Adrenal gland (tissue), 9 donors: ENCODE measurements at regions not wholly inside any gene's neighbourhood (a gene's known extent, or its start where the extent isn't known, plus 50 kb on each side); places are given as distances from the start of the nearest gene placed in this dataset.

Experiments used
- DNase-seq, 7 donors: peaks; one replicate each; pipeline ENCODE4 v3.0.0-alpha.2; 2019 to 2020
- H3K27ac ChIP-seq, 5 donors: fragments of 200-600 bp; sonication (generic) in 4 of 5; 1 replicate in 3 of 5; 2 replicates in 2 of 5; pipeline versions ENCODE4 v1.5.1 to v1.8.0; 2016 to 2020; ENCODE audit warnings: mild to moderate bottlenecking in 1 of 5
- H3K27me3 ChIP-seq: fragments of 200-600 bp; 2 replicates; pipeline ENCODE4 v1.8.0; 2021
- H3K36me3 ChIP-seq, 2 donors: fragments of 200-600 bp; replicated peaks in 1 of 2; 1 replicate in 1 of 2; 2 replicates in 1 of 2; pipeline versions ENCODE4 v1.5.1 to v1.8.0; 2018 to 2022
- H3K4me1 ChIP-seq, 2 donors: fragments of 200-600 bp; replicated peaks in 1 of 2; 1 replicate in 1 of 2; 2 replicates in 1 of 2; pipeline versions ENCODE4 v1.5.1 to v1.8.0; 2018 to 2021
- H3K4me3 ChIP-seq, 4 donors: fragments of 200-600 bp; sonication (generic) in 3 of 4; one replicate each; pipeline ENCODE4 v1.5.1; 2016 to 2018
- H3K9me3 ChIP-seq, 3 donors: fragments of 200-600 bp; sonication (generic) in 1 of 3; replicated peaks in 1 of 3; 1 replicate in 2 of 3; 2 replicates in 1 of 3; pipeline versions ENCODE4 v1.5.1 to v1.8.0; 2016 to 2021
- CTCF ChIP-seq, 6 experiments: fragments of 450-650 bp in 4 of 6; fragments of 200-600 bp in 2 of 6; sonication (generic) in 1 of 6; IDR thresholded peaks; 1 replicate in 5 of 6; 2 replicates in 1 of 6; pipeline versions ENCODE4 v1.5.1 to v1.8.0; 2016 to 2021; ENCODE audit warnings: antibody characterized with exemption in 6 of 6, mild to moderate bottlenecking in 2 of 6, moderate library complexity in 1 of 6
- POLR2A ChIP-seq, 2 donors: fragments of 450-650 bp; IDR thresholded peaks; one replicate each; pipeline ENCODE4 v1.6.1; 2017; ENCODE audit warnings: antibody characterized with exemption in 2 of 2, mild to moderate bottlenecking in 2 of 2, moderate library complexity in 1 of 2
- WGBS, 4 donors: extraction: QIAGEN DNeasy Blood & Tissue Kit in 2 of 4; methylation state at CpG; one replicate each; pipeline versions ENCODE4 v1.1.5 to v1.1.7; 2013 to 2017; 5-methylcytosine and 5-hydroxymethylcytosine counted together
- intact Hi-C, 2 donors: fragments of 100-400 bp; cut with DNase I; formaldehyde crosslinking; loops; one replicate each; pipeline versions ENCODE4 v1.14.1 to v1.15.0; 2022 to 2023
- donor health status: healthy with polysubstance abuse.
- donor health status: Bipolar disorder and iron deficiency.
- donor health status: DM: yes; HTN: yes; CAD: no.
- donor health status: DM: no; HTN: no; CAD: no.
- donor health status: DM: no; HTN: no; CAD: no.

- 62 to 78% (median 67%) methylated on average over 2 of the region's 2 CpGs for WGBS, 4 donors
- no peak for DNase-seq
- H3K36me3 ChIP-seq = no peaks in the 10 kb centered on the region
These were observed 1211.1 kb upstream of the CDH18 start for GRCh38 chr5:21199087-21199486.

GRCh38 chr5:21195145-21195544 lies 1207.1 kb upstream of the CDH18 start:
- no peak for DNase-seq
- 48 to 57% (median 55%) methylated on average over 4 of the region's 4 CpGs for WGBS, 4 donors
- TF ChIP-seq CTCF (IDR thresholded peaks at IDR 0.05) (no peak), POLR2A (IDR thresholded peaks at IDR 0.05) (no peak)
- Histone ChIP-seq H3K4me3 (no peak overlapping the region), H3K36me3 (no peaks in the 10 kb centered on the region), H3K27ac (no peak overlapping the region), H3K4me1 (no peaks in the 10 kb centered on the region), H3K27me3 (no peaks in the 10 kb centered on the region), H3K9me3 (no peaks in the 10 kb centered on the region)
- intact Hi-C loops = no loop called here

More at GRCh38 chr5:21199087-21199486, 1211.1 kb upstream of the CDH18 start:
- Histone ChIP-seq H3K27me3 (no peaks in the 10 kb centered on the region), H3K9me3 (no peaks in the 10 kb centered on the region), H3K27ac (no peak overlapping the region), H3K4me3 (no peak overlapping the region), H3K4me1 (no peaks in the 10 kb centered on the region)
- TF ChIP-seq CTCF (IDR thresholded peaks at IDR 0.05) (no peak), POLR2A (IDR thresholded peaks at IDR 0.05) (no peak)
- intact Hi-C loops = no loop called here

- H3K27me3 ChIP-seq = no peaks in the 10 kb centered on the region
- H3K4me1 ChIP-seq = no peaks in the 10 kb centered on the region
- no peaks in the 10 kb centered on the region for H3K36me3 ChIP-seq
- H3K27ac ChIP-seq = no peak overlapping the region
- intact Hi-C loops = no loop called here
- 58 to 77% (median 69%) methylated on average over 5 of the region's 5 CpGs for WGBS, 4 donors
- H3K4me3 ChIP-seq = no peak overlapping the region
- no peaks in the 10 kb centered on the region for H3K9me3 ChIP-seq
- TF ChIP-seq POLR2A (IDR thresholded peaks at IDR 0.05) (no peak), CTCF (IDR thresholded peaks at IDR 0.05) (no peak)
- no peak for DNase-seq
These were observed 1197.5 kb upstream of the CDH18 start for GRCh38 chr5:21185536-21185935.

- WGBS, 4 donors = 86 to 89% (median 87%) methylated on average over 4 of the region's 4 CpGs
- intact Hi-C loops = no loop called here
- H3K4me3 ChIP-seq = no peak overlapping the region
These were observed 1196.6 kb upstream of the CDH18 start for GRCh38 chr5:21184581-21184980.

More at GRCh38 chr5:21184581-21184980, 1196.6 kb upstream of the CDH18 start:
- no peak for TF ChIP-seq CTCF (IDR thresholded peaks at IDR 0.05)
- no peak for TF ChIP-seq POLR2A (IDR thresholded peaks at IDR 0.05)
- Histone ChIP-seq H3K9me3 (no peaks in the 10 kb centered on the region), H3K4me1 (no peaks in the 10 kb centered on the region), H3K27ac (no peak overlapping the region), H3K27me3 (no peaks in the 10 kb centered on the region), H3K36me3 (no peaks in the 10 kb centered on the region)
- DNase-seq = no peak
